SU-DHL-6 (cell line): ENCODE measurements at regions not wholly inside any gene's neighbourhood (a gene's known extent, or its start where the extent isn't known, plus 50 kb on each side); places are given as distances from the start of the nearest gene placed in this dataset.

Experiments used
- H2AFZ ChIP-seq: fragments of 200-600 bp; sonication (generic); 2 replicates; pipeline ENCODE4 v1.6.1; 2014; ENCODE audit warnings: low read depth, mild to moderate bottlenecking, moderate library complexity, mixed read lengths, antibody characterized with exemption, low read length; ENCODE audit not compliant: severe bottlenecking
- H3F3A ChIP-seq: fragments of 200-600 bp; shearing (Covaris generic); 2 replicates; pipeline ENCODE4 v1.6.0; 2016; ENCODE audit warnings: antibody characterized with exemption, mild to moderate bottlenecking; ENCODE audit not compliant: insufficient read depth
- H3K27ac ChIP-seq: fragments of 200-600 bp; sonication (generic); 2 replicates; pipeline ENCODE4 v1.5.1; 2016; ENCODE audit warnings: low read depth, mild to moderate bottlenecking, low read length, moderate library complexity, mixed read lengths
- H3K27me3 ChIP-seq: fragments of 200-600 bp; sonication (generic), shearing (Covaris generic); 2 replicates; pipeline ENCODE4 v1.6.0; 2014; ENCODE audit warnings: mild to moderate bottlenecking, low read length
- H3K36me3 ChIP-seq: fragments of 200-600 bp; sonication (generic); 2 replicates; pipeline ENCODE4 v1.6.1; 2014; ENCODE audit warnings: mild to moderate bottlenecking, low read length, mixed read lengths
- H3K4me2 ChIP-seq: fragments of 300-600, 200-600 bp; shearing (Covaris generic), sonication (generic); 2 replicates; pipeline ENCODE4 v1.6.0; 2014; ENCODE audit warnings: low read length, low read depth, mild to moderate bottlenecking; ENCODE audit not compliant: poor library complexity, severe bottlenecking
- H3K4me3 ChIP-seq: fragments of 200-600 bp; sonication (generic); 2 replicates; pipeline ENCODE4 v1.5.1; 2014; ENCODE audit warnings: antibody characterized with exemption, low read length, mild to moderate bottlenecking, mixed read lengths; ENCODE audit not compliant: insufficient read depth, poor library complexity, severe bottlenecking
- H3K79me2 ChIP-seq: fragments of 200-600 bp; sonication (generic); 2 replicates; pipeline ENCODE4 v1.6.1; 2014; ENCODE audit warnings: mild to moderate bottlenecking, low read length, moderate library complexity; ENCODE audit not compliant: insufficient read depth
- H3K9ac ChIP-seq: fragments of 200-600 bp; sonication (generic); 2 replicates; pipeline ENCODE4 v1.7.0; 2014; ENCODE audit warnings: mild to moderate bottlenecking, low read length
- H3K9me2 ChIP-seq: fragments of 200-600 bp; sonication (generic); replicated peaks from 2 replicates; pipeline ENCODE4 v1.6.1; 2014; ENCODE audit warnings: low read length; ENCODE audit not compliant: insufficient read depth
- H3K9me3 ChIP-seq: fragments of 200-600 bp; sonication (generic); 2 replicates; pipeline ENCODE4 v1.6.1; 2014; ENCODE audit warnings: low read length, mixed read lengths; ENCODE audit not compliant: insufficient read depth
- H4K20me1 ChIP-seq: fragments of 200-600 bp; sonication (generic); 2 replicates; pipeline ENCODE4 v1.6.1; 2014; ENCODE audit warnings: low read depth, mild to moderate bottlenecking, antibody characterized with exemption, low read length, moderate library complexity, mixed read lengths
- CTCF ChIP-seq: fragments of 200-600 bp; sonication (generic); IDR thresholded peaks from one replicate; pipeline ENCODE4 v1.5.1; 2017; ENCODE audit warnings: antibody characterized with exemption, mild to moderate bottlenecking, low read length, moderate library complexity; ENCODE audit not compliant: insufficient read depth, poor library complexity, severe bottlenecking
- EZH2phosphoT487 ChIP-seq: fragments of 200-600 bp; sonication (generic), shearing (Covaris generic); conservative IDR thresholded peaks from 2 replicates; pipeline ENCODE4 v1.6.1; 2018; ENCODE audit warnings: mild to moderate bottlenecking, antibody characterized with exemption, low read length, moderate library complexity, mixed read lengths

- H3K4me3 ChIP-seq = no peak overlapping the region
- H3K9me3 ChIP-seq = 0 out of 2 replicates have a peak, but pooled peaks cover 4% of the 10 kb centered on the region
- TF ChIP-seq CTCF (no peak), EZH2phosphoT487 (no peak)
- no peak overlapping the region for H2AFZ ChIP-seq
- no peaks in the 10 kb centered on the region for H3K79me2 ChIP-seq
- H3K9ac ChIP-seq = no peak overlapping the region
- no peaks in the 10 kb centered on the region for H3K9me2 ChIP-seq
- H4K20me1 ChIP-seq = no peaks in the 10 kb centered on the region
- H3F3A ChIP-seq = no peaks in the 10 kb centered on the region
- H3K36me3 ChIP-seq = no peaks in the 10 kb centered on the region
- no peak overlapping the region for H3K4me2 ChIP-seq
- H3K27ac ChIP-seq = no peak overlapping the region
- no peaks in the 10 kb centered on the region for H3K27me3 ChIP-seq
Observed at GRCh38 chr13:34647379-34648150, 294.5 kb upstream of the NBEA start.

GRCh38 chr13:34654203-34654602, 287.9 kb upstream of the NBEA start:
- H3K27me3 ChIP-seq = no peaks in the 10 kb centered on the region
- H3K79me2 ChIP-seq = no peaks in the 10 kb centered on the region
- H3K4me2 ChIP-seq = no peak overlapping the region
- H4K20me1 ChIP-seq = no peaks in the 10 kb centered on the region
- no peaks in the 10 kb centered on the region for H3K36me3 ChIP-seq
- H3K9me2 ChIP-seq = no peaks in the 10 kb centered on the region
- no peak overlapping the region for H3K27ac ChIP-seq
- no peak overlapping the region for H3K4me3 ChIP-seq
- no peak overlapping the region for H2AFZ ChIP-seq
- TF ChIP-seq EZH2phosphoT487 (no peak), CTCF (no peak)
- H3K9ac ChIP-seq = no peak overlapping the region
- no peaks in the 10 kb centered on the region for H3F3A ChIP-seq
- no peaks in the 10 kb centered on the region for H3K9me3 ChIP-seq

- Histone ChIP-seq H3K27ac (no peak overlapping the region), H3K36me3 (no peaks in the 10 kb centered on the region), H3K9ac (no peak overlapping the region), H3K79me2 (no peaks in the 10 kb centered on the region), H3K4me3 (no peak overlapping the region), H3K27me3 (no peaks in the 10 kb centered on the region), H3K9me2 (no peaks in the 10 kb centered on the region), H4K20me1 (no peaks in the 10 kb centered on the region), H2AFZ (no peak overlapping the region), H3K4me2 (no peak overlapping the region), H3K9me3 (no peaks in the 10 kb centered on the region), H3F3A (no peaks in the 10 kb centered on the region)
- TF ChIP-seq CTCF (no peak), EZH2phosphoT487 (no peak)
Observed at GRCh38 chr13:34654647-34655046, 287.4 kb upstream of the NBEA start.
